PC-3 (cell line): ENCODE measurements at regions not wholly inside any gene's neighbourhood (a gene's known extent, or its start where the extent isn't known, plus 50 kb on each side); places are given as distances from the start of the nearest gene placed in this dataset.

ENCODE experiments used
- EZH2 ChIP-seq: fragments of 300-600 bp; sonication (generic); IDR thresholded peaks from one replicate; pipeline ENCODE4 v1.6.1; 2017; ENCODE audit warnings: antibody characterized with exemption, mild to moderate bottlenecking, low read length; ENCODE audit not compliant: unreplicated experiment
- EZH2phosphoT487 ChIP-seq: fragments of 300-600 bp; sonication (generic); IDR thresholded peaks from 2 replicates; pipeline ENCODE4 v1.6.1; 2018; ENCODE audit warnings: mild to moderate bottlenecking, antibody characterized with exemption, low read length, borderline replicate concordance
- TF ChIP-seq, protein P1 (sequence below): fragments of 300-600 bp; sonication (generic); conservative IDR thresholded peaks from 2 replicates; pipeline ENCODE4 v1.5.1; 2017; ENCODE audit warnings: antibody characterized with exemption, low read depth, mild to moderate bottlenecking, low read length

DNA sequence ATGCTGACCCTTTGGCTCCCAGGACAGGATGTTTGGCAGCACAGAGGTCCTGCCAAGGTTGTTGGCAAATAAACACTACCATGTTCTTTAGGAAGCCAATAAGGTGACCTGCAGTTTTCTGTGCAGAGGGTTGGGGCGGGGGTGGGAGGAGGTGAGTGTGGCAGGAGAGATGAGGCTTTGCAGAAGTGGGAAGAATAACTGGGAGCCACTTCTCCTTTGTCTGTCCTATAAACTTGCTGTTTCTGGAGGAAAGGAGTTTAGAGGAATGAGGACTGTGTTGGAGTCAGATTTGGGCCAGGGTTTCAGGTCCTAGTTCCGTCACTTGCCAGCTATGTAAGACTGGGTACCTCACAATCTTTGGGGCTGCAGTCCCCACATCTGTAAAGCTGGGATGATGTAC, 187.6 kb upstream of the SPRED2 start:
- TF ChIP-seq, protein P1, sequence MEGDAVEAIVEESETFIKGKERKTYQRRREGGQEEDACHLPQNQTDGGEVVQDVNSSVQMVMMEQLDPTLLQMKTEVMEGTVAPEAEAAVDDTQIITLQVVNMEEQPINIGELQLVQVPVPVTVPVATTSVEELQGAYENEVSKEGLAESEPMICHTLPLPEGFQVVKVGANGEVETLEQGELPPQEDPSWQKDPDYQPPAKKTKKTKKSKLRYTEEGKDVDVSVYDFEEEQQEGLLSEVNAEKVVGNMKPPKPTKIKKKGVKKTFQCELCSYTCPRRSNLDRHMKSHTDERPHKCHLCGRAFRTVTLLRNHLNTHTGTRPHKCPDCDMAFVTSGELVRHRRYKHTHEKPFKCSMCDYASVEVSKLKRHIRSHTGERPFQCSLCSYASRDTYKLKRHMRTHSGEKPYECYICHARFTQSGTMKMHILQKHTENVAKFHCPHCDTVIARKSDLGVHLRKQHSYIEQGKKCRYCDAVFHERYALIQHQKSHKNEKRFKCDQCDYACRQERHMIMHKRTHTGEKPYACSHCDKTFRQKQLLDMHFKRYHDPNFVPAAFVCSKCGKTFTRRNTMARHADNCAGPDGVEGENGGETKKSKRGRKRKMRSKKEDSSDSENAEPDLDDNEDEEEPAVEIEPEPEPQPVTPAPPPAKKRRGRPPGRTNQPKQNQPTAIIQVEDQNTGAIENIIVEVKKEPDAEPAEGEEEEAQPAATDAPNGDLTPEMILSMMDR: no peak
- TF ChIP-seq EZH2 (no peak), EZH2phosphoT487 (no peak)
